Right hindlimb (tissue), 1 donor: ENCODE measurements at regions not wholly inside any gene's neighbourhood (a gene's known extent, or its start where the extent isn't known, plus 50 kb on each side); places are given as distances from the start of the nearest gene placed in this dataset.
"Not testable (repeated sequence)": the region's sequence is repeated elsewhere in the genome, so short reads cannot be mapped to it uniquely, and the experiment has no call there.

Experiments
- DNase-seq: peaks from one replicate; pipeline ENCODE4 v3.0.0-alpha.2; 2018

GRCh38 chr11:26841818-26842473, 120.1 kb upstream of the SLC5A12 start:
- peak; percentile 49 for DNase-seq

GRCh38 chr11:26842478-26843282, 120.8 kb upstream of the SLC5A12 start:
- DNase-seq: peak; percentile 57

GRCh38 chr11:26843539-26843938, 121.7 kb upstream of the SLC5A12 start:
- DNase-seq: no peak

GRCh38 chr11:26844963-26845362, 123.1 kb upstream of the SLC5A12 start:
- no peak for DNase-seq

- no peak for DNase-seq
Observed at GRCh38 chr11:26846227-26846626, 124.4 kb upstream of the SLC5A12 start.

GRCh38 chr11:26847459-26847858, 125.6 kb upstream of the SLC5A12 start:
- DNase-seq: no peak

- DNase-seq: no peak
Observed at GRCh38 chr11:26847977-26848376, 126.1 kb upstream of the SLC5A12 start.

GRCh38 chr11:26849036-26849435, 127.2 kb upstream of the SLC5A12 start:
- DNase-seq: peak; percentile 82

- DNase-seq: no peak
Observed at GRCh38 chr11:26851291-26851690, 129.4 kb upstream of the SLC5A12 start.

GRCh38 chr11:26851696-26852095, 129.8 kb upstream of the SLC5A12 start:
- no peak for DNase-seq

GRCh38 chr11:26858098-26858497, 135.8 kb upstream of the FIBIN start:
- DNase-seq: no peak

- no peak for DNase-seq
Observed at GRCh38 chr11:26859416-26859815, 134.5 kb upstream of the FIBIN start.

- DNase-seq: no peak
Observed at GRCh38 chr11:26860091-26860780, 133.7 kb upstream of the FIBIN start.

- no peak for DNase-seq
Observed at GRCh38 chr11:26860895-26861294, 133.0 kb upstream of the FIBIN start.

GRCh38 chr11:26862801-26863200, 131.1 kb upstream of the FIBIN start:
- DNase-seq: no peak

GRCh38 chr11:26865703-26866102, 128.2 kb upstream of the FIBIN start:
- DNase-seq: no peak

GRCh38 chr11:26867286-26867685, 126.6 kb upstream of the FIBIN start:
- no peak for DNase-seq

- no peak for DNase-seq
Observed at GRCh38 chr11:26878959-26879581, 114.8 kb upstream of the FIBIN start.

- not testable (repeated sequence) for DNase-seq
Observed at GRCh38 chr11:26882363-26882880, 111.5 kb upstream of the FIBIN start.

GRCh38 chr11:26891501-26891900, 102.4 kb upstream of the FIBIN start:
- DNase-seq: no peak

- no peak for DNase-seq
Observed at GRCh38 chr11:26896719-26897118, 97.2 kb upstream of the FIBIN start.

- no peak for DNase-seq
Observed at GRCh38 chr11:26898799-26899198, 95.1 kb upstream of the FIBIN start.

- DNase-seq: peak; percentile 90
Observed at GRCh38 chr11:26901162-26901561, 92.8 kb upstream of the FIBIN start.
